Choroid plexus epithelial cell (primary cell): ENCODE measurements at regions not wholly inside any gene's neighbourhood (a gene's known extent, or its start where the extent isn't known, plus 50 kb on each side); places are given as distances from the start of the nearest gene placed in this dataset.
A peak's percentile ranks its signal among the peaks of the same experiment; 100 is the strongest.

Experiments used
- DNase-seq: peaks from one replicate; pipeline ENCODE4 v3.0.0-alpha.2; 2010; ENCODE audit warnings: low read depth
- H3K4me3 ChIP-seq: 2 replicates; pipeline ENCODE4 v1.5.1; 2011; ENCODE audit warnings: low read depth, mild to moderate bottlenecking, control low read depth, low read length, moderate library complexity
- TF ChIP-seq, protein P1 (sequence below): conservative IDR thresholded peaks from 2 replicates; pipeline ENCODE4 v1.5.1; 2011; ENCODE audit warnings: low read depth, mild to moderate bottlenecking, control low read depth, inconsistent platforms, low read length, moderate library complexity

DNA sequence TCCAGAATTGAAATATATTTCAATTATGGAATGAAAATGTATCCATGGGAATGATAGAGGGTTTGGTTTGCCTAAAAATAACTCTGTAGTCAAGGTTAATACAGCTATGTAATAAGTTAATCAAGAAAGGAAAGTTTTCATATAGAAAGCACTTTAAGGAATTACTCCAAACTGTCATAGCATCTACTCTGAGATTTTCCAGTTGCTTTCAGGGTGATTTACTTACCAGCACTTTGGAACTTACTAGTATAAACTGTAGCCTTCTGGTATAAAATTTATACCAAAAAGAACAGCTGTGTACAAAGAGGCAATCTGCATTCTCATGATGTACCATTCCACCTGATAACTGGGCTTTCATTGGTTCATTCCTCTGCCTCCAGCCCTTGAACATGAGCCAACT lies 87.1 kb downstream of the ARF6 start:
- H3K4me3 ChIP-seq, result no peak overlapping the region
- DNase-seq, result no peak
- TF ChIP-seq, protein P1, sequence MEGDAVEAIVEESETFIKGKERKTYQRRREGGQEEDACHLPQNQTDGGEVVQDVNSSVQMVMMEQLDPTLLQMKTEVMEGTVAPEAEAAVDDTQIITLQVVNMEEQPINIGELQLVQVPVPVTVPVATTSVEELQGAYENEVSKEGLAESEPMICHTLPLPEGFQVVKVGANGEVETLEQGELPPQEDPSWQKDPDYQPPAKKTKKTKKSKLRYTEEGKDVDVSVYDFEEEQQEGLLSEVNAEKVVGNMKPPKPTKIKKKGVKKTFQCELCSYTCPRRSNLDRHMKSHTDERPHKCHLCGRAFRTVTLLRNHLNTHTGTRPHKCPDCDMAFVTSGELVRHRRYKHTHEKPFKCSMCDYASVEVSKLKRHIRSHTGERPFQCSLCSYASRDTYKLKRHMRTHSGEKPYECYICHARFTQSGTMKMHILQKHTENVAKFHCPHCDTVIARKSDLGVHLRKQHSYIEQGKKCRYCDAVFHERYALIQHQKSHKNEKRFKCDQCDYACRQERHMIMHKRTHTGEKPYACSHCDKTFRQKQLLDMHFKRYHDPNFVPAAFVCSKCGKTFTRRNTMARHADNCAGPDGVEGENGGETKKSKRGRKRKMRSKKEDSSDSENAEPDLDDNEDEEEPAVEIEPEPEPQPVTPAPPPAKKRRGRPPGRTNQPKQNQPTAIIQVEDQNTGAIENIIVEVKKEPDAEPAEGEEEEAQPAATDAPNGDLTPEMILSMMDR, result no peak

DNA sequence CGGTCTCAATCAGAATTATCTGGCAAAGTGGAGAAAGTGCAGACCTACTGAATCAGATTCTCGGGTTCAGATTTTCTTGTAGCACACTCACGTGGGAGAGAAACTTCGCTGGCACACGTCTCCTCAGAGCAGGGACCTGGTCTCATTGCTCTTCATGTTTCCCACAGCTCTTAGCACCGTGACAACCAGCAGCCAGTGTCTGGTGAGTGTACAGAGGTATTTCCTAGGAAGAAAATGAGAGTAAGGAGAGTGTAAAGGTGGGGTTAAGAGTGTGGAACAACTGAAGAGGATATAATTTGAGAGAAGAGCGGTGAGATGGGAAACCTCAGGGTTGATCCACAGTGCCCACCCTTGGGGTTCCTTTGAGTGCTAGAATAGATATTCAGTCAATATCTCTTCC lies 89.2 kb downstream of the ARF6 start:
- H3K4me3 ChIP-seq, result peak overlapping the region; percentile 41
- TF ChIP-seq, protein P1, result no peak
- peak; percentile 60 for DNase-seq

DNA sequence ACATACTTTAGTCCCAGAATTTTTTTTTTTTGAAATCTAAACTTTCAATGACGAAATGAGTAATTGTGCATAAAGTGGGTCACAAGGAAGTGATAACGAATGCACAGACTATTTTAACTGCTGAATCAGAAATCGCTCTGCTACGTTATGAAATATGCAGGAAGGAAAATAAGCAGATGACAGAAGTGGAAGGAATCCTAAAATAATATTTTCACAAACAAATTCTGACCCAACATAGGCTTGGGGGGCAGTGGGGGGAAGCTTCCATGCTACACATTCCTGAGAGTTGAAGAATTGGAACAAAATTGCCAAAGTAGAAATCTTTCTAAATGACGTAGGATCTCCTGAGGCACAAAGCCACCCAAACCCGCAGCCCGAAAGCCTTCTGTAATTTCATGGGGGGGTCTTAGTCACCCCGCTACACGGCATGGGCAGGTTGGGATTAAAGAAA lies 89.6 kb downstream of the ARF6 start:
- TF ChIP-seq, protein P1, result no peak
- peak overlapping the region; percentile 41 for H3K4me3 ChIP-seq
- peak; percentile 96 for DNase-seq

DNA sequence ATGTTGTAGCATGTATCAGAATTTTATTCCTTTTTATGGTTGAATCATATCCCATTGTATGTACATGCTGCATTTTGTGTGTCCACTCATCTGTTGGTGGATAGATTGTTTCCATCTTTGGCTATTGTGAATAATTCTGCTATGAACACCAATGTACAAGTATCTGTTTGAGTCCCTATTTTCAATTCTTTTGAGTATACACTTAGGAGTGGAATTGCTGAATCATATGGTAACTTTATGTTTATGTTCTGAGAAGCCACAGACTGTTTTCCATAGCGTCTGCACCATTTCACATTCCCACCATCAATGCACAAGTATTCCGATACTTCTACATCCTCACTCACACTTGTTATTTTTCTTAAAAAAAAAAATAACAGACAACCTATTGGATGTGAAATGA lies 91.5 kb downstream of the ARF6 start:
- peak; percentile 67 for DNase-seq
- no peak overlapping the region for H3K4me3 ChIP-seq
- TF ChIP-seq, protein P1, result no peak

DNA sequence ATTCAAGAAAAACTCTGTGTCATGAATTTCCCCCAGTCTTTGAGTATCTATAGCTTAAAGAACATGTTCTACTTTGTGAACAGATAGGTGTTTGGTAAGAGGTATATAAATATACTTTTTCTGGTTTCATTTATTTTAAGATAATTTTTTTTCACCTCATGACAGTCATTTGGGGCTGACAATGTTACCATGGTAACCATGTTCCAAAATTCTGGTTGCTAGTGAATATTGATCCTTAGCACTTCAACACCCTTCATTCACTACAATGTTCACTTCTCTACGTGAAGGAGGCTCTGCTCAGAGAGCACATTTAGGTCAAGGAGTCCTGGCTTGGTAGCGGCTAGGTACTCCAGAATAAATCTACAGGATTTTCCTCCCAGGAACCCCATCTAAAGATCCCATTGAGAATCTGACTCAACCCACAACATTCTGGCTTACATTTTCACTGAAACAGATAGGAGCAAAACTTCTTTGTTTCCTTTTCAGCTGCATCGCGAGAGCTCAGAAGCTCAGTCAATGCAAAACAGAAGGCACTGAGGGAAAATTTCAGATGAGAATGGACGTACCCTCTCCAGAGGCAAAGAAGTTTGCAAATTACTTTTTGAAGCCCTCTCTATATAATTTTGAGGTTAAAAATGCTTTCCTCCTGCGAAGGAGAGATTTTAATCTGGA lies 93.6 kb downstream of the ARF6 start:
- no peak overlapping the region for H3K4me3 ChIP-seq
- TF ChIP-seq, protein P1, result no peak
- peak; percentile 67 for DNase-seq

DNA sequence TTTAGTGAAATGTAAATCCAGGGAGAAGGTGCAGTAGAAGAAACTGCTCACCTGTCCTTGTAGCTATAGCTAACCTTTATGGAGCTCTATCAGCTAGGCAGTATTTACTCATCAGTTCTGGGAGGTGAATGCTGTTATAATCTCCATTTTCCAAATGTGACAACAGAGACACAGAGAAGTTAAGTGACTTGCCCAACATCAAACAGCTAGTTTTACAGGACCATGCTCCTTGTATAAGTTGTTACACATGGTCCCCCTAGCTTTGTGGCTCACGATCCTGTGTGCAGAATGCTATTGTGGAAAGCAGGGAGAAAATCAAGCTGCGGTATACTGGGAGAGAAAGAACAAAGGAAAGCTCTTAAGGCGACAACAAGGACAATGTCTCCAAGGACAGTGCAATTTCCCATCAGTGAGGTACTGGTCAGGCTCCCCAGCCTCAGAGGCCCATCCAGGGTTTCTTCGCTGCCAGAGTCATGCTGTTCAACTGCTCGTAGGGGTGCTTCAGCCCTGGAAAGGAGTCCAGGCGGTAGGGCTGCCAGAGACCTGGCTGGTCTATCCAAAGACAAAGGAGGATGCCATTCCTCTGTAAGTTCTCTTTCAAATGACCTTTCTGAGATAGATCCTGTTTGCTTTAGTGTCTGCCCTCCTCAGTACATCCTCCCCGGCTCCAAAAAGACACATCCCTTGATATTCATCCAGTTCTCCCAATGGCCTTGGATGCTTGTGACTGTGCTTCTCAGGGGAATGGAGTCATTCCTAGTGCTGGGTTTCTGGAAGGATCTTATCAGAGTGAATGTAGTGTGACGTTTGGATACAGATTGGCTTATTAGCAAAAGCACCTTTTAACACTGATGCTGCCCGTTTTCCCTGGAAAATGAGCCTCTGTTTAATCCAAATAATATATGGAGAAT lies 95.5 kb downstream of the ARF6 start:
- H3K4me3 ChIP-seq, result no peak overlapping the region
- TF ChIP-seq, protein P1, result no peak
- DNase-seq, result no peak
